WI38 (cell line): ENCODE measurements at regions not wholly inside any gene's neighbourhood (a gene's known extent, or its start where the extent isn't known, plus 50 kb on each side); places are given as distances from the start of the nearest gene placed in this dataset.

Experiments
- H3K4me3 ChIP-seq: 2 replicates; pipeline ENCODE4 v1.5.1; 2011; ENCODE audit warnings: low read depth, mild to moderate bottlenecking, control low read depth, low read length
- CTCF ChIP-seq: IDR thresholded peaks from 2 replicates; pipeline ENCODE4 v1.5.1; 2012; ENCODE audit warnings: low read depth, mild to moderate bottlenecking, control low read depth, low read length

DNA sequence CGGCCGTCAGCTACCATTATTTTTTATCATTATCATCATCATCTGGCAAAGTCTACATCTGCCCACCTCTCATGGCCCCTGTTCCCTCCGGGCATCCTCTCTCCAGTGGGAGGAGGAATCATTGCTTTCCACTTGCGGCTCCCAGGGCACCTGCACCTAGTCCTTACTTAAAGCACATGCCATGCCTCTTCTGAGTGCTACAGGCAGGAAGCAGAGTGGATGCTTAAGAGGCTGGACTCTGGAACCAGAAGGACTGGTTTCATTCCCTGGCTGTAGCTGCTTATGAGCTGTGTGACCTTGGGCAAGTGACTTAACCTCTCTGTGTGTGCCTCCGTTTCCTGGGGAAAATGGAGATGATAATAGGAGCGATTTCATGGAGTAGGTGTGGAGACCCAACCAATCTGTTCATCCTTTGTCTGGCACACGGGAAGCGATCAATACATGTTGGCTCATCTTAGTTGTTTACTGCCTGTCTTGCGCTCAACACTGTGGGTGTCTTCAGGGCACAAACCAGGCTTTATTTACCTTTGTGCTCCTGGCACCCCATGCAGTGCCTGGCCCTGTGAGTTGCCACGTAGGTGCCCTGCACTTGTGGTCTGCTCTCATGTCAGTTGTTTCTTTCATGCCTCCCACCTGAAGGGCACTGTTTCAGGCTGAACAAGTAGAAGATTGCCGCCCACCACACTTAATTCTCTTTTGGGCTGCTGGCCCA is 317.0 kb upstream of the SULF2 start:
- no peak overlapping the region for H3K4me3 ChIP-seq
- TF ChIP-seq CTCF: no peak

DNA sequence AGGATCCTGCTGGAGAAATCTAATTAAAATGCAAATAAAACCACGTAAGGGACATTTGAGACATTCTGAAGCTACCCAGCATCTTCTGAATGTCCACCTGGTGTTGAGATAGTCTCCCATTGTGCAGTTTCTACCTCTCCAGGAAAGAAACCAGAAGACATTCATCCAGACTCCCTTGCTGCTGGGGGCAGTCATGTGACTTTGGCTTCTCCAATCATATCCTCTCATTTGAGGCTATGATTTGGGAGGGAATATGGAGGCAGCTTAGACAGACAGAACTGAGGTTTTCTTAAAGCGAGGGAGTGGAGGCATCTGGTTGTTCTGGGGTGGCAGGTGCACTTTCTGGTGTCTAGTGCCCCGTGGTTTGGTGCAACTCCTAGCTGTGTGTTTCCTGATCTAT is 315.2 kb upstream of the SULF2 start:
- no peak for TF ChIP-seq CTCF
- H3K4me3 ChIP-seq: no peak overlapping the region

DNA sequence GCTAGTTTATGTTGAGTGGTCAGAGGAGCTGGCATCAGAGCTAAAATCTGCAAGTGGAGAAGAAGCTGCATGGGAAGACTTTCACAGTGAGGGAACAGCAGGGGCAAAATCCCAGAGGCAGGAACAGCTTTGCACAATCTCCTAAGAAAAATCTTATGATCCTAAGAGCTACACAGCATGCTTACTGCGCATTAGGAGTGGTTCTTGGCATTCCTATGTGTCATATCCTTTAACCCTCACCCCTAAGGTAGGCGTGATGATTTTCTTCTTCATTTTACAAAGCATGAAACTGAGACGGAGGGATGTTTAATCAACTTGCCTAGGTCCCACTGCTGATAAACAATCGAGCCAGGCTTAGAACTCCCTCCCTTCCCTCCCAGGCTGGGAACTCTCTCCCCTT is 313.6 kb upstream of the SULF2 start:
- no peak for TF ChIP-seq CTCF
- no peak overlapping the region for H3K4me3 ChIP-seq

DNA sequence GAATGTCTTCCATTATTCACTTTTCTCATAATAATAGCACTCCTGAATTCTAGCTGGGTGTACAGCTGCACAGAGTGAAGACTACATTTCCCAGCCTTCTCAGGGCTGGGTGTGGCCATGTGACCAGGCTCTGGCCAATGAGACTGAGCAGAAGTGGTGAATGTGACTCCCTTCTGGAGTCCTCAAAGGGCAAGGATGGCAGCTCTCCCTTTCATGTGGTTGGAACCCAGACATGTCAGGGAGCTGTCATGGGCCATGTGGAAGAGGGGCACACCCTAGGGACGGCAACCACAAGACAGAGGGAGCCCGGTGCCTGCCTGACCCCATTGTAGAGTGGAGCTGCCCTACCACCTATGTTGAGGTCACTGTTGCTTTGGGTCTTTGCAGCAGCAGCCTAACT is 312.8 kb upstream of the SULF2 start:
- no peak for TF ChIP-seq CTCF

DNA sequence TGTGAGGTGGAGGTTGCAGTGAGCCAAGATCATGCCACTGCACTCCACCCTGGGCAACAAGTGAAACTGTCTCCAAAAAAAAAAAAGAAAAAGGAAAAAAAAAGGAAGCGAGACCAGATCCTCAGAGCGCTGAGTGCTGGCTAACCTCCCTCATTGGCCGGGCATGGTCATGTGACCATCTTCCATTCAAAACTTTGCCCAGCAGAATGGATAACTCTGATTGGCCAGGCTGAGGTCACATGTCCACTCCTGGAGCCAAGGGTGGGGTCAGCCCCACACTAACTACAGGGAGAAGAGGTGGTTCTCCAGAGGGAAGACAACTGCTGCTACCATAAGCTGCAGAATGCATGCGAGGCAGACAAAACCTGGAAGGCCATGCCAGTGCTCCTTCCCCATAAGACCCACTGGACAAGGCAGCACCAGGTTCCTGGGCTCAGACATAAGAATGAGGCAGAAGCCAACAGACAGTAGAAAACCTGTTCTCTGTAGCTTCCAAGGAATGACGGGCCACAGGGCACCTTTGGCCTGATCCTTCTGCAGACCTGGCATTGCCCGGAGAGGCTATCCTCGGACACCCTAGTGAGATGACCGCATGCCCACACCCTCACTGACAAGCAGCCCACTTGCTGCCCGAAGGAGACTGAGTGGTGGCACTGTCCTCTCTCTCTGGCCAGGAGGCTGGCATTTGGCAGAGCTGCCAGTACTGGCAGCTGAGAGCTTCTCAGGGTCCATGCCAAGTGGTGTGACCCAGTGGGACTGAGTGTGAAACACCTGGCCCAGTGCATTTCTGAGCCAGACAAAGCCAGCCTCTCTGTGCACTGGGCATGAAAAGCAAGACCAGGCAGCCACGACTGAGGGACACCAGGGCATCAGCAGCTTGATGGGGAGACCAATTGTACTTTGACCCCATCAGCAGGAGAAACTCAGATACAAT is 311.9 kb upstream of the SULF2 start:
- TF ChIP-seq CTCF: no peak
- H3K4me3 ChIP-seq: no peak overlapping the region

More for the DNA sequence above, 312.8 kb upstream of the SULF2 start:
- no peak overlapping the region for H3K4me3 ChIP-seq

- TF ChIP-seq CTCF: no peak
- no peak overlapping the region for H3K4me3 ChIP-seq
Observed at GRCh38 chr20:48096212-48096875, 311.1 kb upstream of the SULF2 start.
